ENCODE measurements at regions not wholly inside any gene's neighbourhood (a gene's known extent, or its start where the extent isn't known, plus 50 kb on each side); places are given as distances from the start of the nearest gene placed in this dataset.

GRCh38 chr5:73388740-73389139 lies 59.8 kb downstream of the FOXD1 start:
- peaks cover 21% of the 10 kb centered on the region for H3K36me3 Mint-ChIP-seq (ENCODE audit: low read depth)
- Histone ChIP-seq H3K4me1 (ENCODE audit: insufficient read depth) (0 out of 2 replicates have a peak, but pooled peaks cover 4% of the 10 kb centered on the region), H3F3A (replicated peaks; ENCODE audit: low read depth) (no peaks in the 10 kb centered on the region), H3K4me2 (no peak overlapping the region), H3K36me3 (ENCODE audit: insufficient read depth) (peaks cover 7% of the 10 kb centered on the region), H3K4me3 (no peak overlapping the region), H3K79me2 (replicated peaks; ENCODE audit: insufficient read depth) (no peaks in the 10 kb centered on the region), H2AFZ (no peak overlapping the region), H4K20me1 (replicated peaks; ENCODE audit: insufficient read depth) (no peaks in the 10 kb centered on the region), H3K27ac (ENCODE audit: low read depth) (no peak overlapping the region), H3K27me3 (ENCODE audit: insufficient read depth) (peaks cover 33% of the 10 kb centered on the region), H3K9me2 (ENCODE audit: insufficient read depth) (no peaks in the 10 kb centered on the region)
- peaks cover 19% of the 10 kb centered on the region for H3K27me3 Mint-ChIP-seq (ENCODE audit: insufficient read depth, low read depth, poor library complexity)
- no peak for DNase-seq (ENCODE audit: low spot score)
- H3K9me3 Mint-ChIP-seq = peaks cover 21% of the 10 kb centered on the region
- no peak for ATAC-seq
- H3K27ac Mint-ChIP-seq = no peak overlapping the region
- TF ChIP-seq REST (IDR thresholded peaks at IDR 0.05; ENCODE audit: unreplicated experiment) (no peak), JUNB (IDR thresholded peaks at IDR 0.05; ENCODE audit: unreplicated experiment) (no peak)
- TF ChIP-seq, protein P1, sequence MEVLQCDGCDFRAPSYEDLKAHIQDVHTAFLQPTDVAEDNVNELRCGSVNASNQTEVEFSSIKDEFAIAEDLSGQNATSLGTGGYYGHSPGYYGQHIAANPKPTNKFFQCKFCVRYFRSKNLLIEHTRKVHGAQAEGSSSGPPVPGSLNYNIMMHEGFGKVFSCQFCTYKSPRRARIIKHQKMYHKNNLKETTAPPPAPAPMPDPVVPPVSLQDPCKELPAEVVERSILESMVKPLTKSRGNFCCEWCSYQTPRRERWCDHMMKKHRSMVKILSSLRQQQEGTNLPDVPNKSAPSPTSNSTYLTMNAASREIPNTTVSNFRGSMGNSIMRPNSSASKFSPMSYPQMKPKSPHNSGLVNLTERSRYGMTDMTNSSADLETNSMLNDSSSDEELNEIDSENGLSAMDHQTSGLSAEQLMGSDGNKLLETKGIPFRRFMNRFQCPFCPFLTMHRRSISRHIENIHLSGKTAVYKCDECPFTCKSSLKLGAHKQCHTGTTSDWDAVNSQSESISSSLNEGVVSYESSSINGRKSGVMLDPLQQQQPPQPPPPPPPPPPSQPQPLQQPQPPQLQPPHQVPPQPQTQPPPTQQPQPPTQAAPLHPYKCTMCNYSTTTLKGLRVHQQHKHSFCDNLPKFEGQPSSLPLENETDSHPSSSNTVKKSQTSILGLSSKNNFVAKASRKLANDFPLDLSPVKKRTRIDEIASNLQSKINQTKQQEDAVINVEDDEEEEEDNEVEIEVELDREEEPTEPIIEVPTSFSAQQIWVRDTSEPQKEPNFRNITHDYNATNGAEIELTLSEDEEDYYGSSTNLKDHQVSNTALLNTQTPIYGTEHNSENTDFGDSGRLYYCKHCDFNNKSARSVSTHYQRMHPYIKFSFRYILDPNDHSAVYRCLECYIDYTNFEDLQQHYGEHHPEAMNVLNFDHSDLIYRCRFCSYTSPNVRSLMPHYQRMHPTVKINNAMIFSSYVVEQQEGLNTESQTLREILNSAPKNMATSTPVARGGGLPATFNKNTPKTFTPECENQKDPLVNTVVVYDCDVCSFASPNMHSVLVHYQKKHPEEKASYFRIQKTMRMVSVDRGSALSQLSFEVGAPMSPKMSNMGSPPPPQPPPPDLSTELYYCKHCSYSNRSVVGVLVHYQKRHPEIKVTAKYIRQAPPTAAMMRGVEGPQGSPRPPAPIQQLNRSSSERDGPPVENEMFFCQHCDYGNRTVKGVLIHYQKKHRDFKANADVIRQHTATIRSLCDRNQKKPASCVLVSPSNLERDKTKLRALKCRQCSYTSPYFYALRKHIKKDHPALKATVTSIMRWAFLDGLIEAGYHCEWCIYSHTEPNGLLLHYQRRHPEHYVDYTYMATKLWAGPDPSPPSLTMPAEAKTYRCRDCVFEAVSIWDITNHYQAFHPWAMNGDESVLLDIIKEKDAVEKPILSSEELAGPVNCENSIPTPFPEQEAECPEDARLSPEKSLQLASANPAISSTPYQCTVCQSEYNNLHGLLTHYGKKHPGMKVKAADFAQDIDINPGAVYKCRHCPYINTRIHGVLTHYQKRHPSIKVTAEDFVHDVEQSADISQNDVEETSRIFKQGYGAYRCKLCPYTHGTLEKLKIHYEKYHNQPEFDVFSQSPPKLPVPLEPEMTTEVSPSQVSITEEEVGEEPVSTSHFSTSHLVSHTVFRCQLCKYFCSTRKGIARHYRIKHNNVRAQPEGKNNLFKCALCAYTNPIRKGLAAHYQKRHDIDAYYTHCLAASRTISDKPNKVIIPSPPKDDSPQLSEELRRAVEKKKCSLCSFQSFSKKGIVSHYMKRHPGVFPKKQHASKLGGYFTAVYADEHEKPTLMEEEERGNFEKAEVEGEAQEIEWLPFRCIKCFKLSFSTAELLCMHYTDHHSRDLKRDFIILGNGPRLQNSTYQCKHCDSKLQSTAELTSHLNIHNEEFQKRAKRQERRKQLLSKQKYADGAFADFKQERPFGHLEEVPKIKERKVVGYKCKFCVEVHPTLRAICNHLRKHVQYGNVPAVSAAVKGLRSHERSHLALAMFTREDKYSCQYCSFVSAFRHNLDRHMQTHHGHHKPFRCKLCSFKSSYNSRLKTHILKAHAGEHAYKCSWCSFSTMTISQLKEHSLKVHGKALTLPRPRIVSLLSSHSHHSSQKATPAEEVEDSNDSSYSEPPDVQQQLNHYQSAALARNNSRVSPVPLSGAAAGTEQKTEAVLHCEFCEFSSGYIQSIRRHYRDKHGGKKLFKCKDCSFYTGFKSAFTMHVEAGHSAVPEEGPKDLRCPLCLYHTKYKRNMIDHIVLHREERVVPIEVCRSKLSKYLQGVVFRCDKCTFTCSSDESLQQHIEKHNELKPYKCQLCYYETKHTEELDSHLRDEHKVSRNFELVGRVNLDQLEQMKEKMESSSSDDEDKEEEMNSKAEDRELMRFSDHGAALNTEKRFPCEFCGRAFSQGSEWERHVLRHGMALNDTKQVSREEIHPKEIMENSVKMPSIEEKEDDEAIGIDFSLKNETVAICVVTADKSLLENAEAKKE (CRISPR knock-in tag; IDR thresholded peaks at IDR 0.05) = no peak
- peaks cover 4% of the 10 kb centered on the region; the same call in 2 of the 3 replicates for H3K4me1 Mint-ChIP-seq
- H3K4me3 Mint-ChIP-seq = no peak overlapping the region
